GM11168 (cell line): ENCODE measurements at regions not wholly inside any gene's neighbourhood (a gene's known extent, or its start where the extent isn't known, plus 50 kb on each side); places are given as distances from the start of the nearest gene placed in this dataset.

Experiments used
- in situ Hi-C: fragments of 300-500 bp; cut with MboI; formaldehyde crosslinking; loops from one replicate; pipeline ENCODE4 v1.12.0; 2022; ENCODE audit warnings: low sequenced_read_pairs; ENCODE audit not compliant: unreplicated experiment

DNA sequence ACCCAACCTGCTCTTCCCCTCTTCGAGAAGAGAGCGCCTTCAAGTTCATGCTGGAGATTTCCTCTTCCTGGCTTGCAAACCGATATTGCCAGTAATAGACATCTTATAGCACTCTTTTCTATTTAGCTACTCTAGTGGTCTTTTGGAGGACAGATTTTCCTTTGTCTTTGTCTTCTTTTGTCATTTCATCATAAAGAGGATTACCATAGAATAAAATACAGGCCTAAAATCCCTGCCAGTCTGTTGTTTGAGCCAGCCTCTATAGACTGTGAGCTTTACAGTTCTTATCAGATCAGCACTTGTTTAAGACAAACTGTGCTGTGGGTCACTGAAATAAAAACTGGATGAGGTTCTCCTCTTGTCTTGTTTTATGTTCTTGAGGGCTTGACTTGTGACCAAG lies 802.8 kb downstream of the NR2F1-AS1 start:
- in situ Hi-C loops, result no loop called here

GRCh38 chr5:92777421-92777820 lies 803.6 kb downstream of the NR2F1-AS1 start:
- in situ Hi-C loops, result no loop called here

DNA sequence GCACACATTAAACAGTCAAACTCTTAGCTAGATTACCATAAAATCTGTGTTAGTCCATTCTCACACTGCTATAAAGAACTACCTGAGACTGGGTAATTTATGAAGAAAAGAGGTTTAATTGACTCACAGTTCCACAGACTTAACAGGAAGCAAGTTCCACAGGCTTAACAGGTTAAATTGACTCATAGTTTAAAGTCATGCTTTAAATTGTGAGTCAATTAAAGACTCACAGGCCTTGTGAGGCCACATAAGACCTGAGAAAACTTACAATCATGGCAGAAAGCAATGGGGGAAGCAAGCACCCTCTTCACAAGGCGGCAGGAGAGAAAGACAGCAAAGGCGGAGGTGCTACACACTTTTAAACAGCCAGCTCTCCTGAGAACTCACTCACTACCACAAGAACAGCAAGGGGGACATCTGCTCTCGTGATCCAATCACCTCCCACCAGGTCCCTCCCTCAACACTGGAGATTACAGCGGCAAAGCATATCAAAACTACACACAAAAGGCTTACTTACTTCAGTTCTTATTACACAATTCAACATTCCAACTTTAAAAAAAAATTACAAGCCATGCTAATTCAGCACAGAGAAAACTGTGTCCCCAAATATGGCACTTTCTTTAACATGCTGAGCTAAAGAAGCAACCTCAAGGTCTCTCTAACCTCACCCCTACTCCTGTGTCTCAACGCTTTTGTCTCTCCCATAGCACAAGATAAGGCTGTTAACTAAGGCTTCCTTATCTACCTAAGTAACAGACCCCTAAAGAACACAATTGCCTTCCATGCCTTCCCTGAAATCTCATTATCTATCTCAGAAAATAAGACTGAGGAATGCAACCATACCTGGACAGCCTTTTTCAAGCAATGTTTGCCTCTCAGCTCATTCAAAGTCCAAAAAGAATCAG lies 805.1 kb downstream of the NR2F1-AS1 start:
- in situ Hi-C loops, result no loop called here

- in situ Hi-C loops, result no loop called here
Measured at GRCh38 chr5:92769978-92770377, 811.0 kb downstream of the NR2F1-AS1 start.

GRCh38 chr5:92761585-92761984 lies 819.4 kb downstream of the NR2F1-AS1 start:
- in situ Hi-C loops, result no loop called here

- in situ Hi-C loops, result no loop called here
Measured at GRCh38 chr5:92760550-92760949, 820.5 kb downstream of the NR2F1-AS1 start.

DNA sequence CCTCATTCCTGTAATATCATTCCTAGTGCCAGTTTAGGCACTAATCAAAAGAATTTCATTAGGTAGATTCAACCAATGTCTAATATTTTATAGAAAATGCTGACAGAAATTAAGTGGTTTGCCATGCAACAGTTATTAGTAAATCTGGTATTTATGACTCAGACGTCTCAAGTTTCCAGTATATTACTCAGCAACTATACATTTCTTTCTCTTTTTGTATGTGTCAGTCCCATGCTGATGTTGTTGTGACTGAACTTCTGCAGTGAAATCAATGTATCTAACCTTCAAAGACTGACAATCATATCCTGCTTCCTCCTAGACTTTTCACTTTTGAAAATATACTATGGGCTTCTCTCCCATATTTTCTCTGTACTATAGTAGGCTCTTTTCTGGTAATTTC lies 822.5 kb downstream of the NR2F1-AS1 start:
- in situ Hi-C loops, result no loop called here

- in situ Hi-C loops, result no loop called here
Measured at GRCh38 chr5:92749943-92750342, 831.1 kb downstream of the NR2F1-AS1 start.

- in situ Hi-C loops, result no loop called here
Measured at GRCh38 chr5:92748072-92748676, 832.8 kb downstream of the NR2F1-AS1 start.

DNA sequence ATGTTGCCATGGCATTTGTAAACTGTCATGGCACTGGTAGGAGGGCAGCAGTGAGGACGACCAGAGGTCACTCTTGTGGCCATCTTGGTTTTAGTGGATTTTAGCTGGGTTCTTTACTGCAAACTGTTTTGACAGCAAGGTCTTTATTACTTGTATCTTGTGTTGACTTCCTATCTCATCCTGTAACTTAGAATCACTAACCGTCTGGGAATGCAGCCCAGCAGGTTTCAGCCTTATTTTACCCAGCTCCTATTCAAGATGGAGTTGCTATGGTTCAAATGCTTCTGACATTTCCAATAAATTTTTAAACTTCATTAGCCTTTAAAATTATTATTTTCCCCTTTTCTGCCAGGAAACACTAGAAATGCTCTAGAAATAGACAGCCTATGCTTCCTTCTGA lies 839.1 kb downstream of the NR2F1-AS1 start:
- in situ Hi-C loops, result no loop called here

DNA sequence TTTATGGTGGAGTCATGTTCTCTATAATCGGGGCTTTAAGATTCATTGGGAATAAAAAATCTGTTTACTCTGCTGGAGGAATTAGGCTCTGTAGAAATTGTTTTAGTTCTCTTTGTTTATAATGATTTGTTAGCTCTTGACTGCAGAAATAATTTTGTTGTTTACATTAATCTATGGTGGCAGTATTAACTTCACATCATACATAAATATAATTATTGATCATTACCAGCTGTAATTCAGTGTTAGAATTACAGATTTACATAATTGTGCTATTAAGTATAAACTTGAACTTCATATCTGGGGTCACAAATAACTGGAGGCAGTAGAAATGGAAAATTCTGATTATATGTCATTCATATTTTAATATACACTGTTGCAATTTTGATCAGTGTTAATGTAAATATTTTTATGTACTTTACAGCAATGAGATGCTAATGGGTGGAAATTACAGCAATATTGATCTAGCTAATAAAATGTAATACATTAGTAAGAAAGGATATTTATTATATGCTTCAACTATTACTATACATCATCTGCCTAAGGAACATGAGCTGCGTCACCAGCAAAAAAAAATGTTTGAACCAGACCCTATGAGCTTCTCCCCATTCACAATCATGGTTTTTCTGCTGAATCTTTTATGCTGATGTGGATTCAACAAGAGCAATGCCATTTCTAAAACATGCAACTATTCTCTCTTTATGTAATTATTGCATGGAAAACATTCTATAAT lies 846.6 kb downstream of the NR2F1-AS1 start:
- in situ Hi-C loops, result no loop called here

DNA sequence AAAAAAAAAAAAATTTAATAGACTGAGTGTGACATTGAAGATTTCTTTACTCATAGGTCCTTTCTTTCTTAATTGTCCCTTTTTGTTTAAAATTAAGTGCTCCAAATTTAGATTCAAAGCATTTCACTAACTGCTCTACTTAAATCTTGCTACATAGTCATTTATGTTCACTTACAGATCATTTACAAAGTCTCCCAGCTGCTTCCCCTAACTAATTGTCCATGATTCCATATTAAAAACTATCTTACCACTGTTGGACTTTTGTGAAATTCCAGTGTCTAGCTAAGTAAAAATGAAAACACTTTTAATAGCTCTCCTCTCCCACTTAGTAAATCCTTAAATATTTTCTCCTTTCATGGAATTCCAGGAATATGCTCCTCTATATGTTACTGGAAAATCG lies 850.5 kb downstream of the NR2F1-AS1 start:
- in situ Hi-C loops, result no loop called here

GRCh38 chr5:92729088-92729487 lies 851.9 kb downstream of the NR2F1-AS1 start:
- in situ Hi-C loops, result no loop called here

GRCh38 chr5:92715946-92716520 lies 865.0 kb downstream of the NR2F1-AS1 start:
- in situ Hi-C loops, result no loop called here

GRCh38 chr5:92713826-92714225 lies 867.2 kb downstream of the NR2F1-AS1 start:
- in situ Hi-C loops, result no loop called here

DNA sequence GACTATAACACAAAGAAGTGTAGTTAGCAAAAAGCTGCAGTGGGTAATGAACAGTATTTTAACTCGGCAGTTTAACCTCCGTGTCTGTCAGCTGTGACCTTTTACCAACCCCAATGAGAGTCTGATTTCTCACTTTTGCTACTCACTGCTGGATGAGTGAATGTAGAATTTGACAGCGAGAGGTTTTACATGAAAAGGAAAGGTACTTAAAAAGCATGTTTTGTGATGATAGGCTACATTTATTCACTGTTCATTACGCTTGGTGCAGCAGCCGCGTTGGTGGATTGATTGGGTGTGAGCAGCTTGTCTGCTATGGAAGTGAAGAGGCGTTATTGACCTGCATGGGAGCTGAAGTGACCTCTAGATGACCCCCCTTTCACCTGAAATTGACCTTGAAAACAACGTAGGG lies 867.7 kb downstream of the NR2F1-AS1 start:
- in situ Hi-C loops, result no loop called here

DNA sequence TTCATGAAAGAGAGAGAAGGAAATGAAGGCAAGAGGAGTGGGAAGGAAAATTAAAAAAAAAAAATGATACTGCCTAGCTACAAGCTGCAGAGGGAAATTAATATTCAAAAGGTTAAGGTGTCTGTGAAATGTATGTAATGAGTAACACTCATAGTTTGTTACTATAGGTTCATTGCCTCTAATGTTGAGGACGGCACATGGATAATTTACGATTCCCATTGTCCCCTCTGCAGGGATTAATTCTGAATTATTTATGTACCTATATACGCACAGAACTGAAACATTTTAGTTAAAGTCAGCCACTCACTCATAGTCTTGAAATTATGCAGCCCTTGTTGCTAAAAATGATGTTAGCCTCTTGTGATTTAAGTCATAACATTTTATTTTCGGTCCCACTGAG lies 869.1 kb downstream of the NR2F1-AS1 start:
- in situ Hi-C loops, result no loop called here

DNA sequence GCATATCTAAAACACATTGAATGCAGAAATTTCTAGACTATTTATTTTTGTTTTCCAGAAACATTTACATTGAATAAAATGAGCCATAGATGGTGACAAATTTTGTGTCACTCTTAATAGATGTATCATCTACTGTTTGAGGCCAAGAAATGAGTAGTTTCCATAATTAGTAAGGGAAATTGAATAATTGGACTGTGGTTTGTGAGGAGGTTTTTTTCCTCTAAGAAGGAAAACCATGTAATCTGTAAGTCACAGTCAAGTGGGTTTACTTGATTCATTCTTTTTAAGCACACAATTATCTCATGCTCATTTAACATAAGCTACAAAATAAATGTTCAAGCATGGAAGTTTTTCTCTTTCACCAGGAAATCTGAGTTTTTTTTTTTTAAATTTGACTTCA lies 876.4 kb downstream of the NR2F1-AS1 start:
- in situ Hi-C loops, result no loop called here

DNA sequence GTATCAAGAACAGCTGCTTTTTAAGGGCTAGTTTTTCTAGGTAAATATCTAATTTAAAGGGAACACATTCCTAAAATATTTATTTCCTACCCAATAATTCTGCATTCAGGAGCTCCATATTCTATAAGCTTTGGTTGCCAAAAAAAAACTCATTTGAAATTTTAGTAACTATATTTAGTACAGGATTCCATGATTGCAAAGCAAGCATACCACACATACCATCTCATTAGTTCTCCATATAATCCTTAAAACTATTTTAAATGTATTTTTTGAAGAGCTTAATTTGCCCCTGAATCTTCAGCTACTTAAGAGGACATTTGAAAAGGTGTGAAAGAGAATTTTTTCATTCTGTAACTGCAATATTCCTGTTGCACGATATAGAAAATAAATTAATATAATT lies 877.0 kb downstream of the NR2F1-AS1 start:
- in situ Hi-C loops, result no loop called here

DNA sequence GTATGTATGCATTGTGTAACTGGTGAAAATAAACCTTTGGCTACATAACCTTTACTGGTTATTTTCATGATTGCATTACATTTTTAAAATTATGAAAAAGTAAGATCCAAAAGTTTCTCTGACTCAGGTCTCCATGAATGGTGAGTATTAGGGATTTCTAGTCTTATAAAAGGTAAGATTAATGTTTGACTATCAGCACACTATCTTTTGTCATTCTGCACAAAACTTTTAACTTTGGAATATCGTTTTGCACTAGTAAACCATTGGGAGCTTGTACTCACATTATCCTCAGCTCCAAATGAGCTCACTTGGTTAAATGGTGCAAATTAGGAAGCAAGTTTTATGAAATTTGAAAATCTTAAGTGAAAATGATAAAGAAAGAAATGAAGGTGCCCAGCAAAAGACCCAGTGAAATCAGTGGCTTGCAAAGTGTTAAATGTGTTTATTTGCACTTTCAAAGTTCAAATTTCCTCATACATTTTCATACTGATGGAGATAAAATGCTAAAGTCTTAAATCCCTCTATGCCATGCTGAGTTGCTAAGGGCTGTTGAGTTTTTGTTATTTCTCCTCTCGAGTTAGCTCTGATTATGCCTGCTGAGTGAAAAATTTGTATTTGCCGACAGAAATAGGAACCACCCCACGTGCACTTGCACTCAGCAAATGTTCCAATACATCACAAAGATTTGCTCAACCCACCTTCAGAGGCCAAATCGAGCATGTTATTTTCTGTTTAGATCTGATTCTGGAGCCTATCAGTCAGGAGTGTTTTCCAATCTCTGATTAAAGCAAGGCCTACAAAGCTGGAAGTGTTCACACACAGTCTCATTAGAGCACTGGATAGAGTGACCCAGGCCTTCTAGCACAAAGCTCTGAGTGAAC lies 885.7 kb downstream of the NR2F1-AS1 start:
- in situ Hi-C loops, result no loop called here
